Transverse colon (tissue), 4 donors: ENCODE measurements at regions not wholly inside any gene's neighbourhood (a gene's known extent, or its start where the extent isn't known, plus 50 kb on each side); places are given as distances from the start of the nearest gene placed in this dataset.

Experiments used
- DNase-seq: peaks from one replicate; pipeline ENCODE4 v3.0.0-alpha.2; 2019
- H3K27ac ChIP-seq, 4 donors: fragments of 200-600 bp; sonication (generic); 2 replicates each; pipeline ENCODE4 v1.5.1; 2016 to 2018; ENCODE audit warnings: inconsistent platforms in 4 of 4
- H3K27me3 ChIP-seq: fragments of 200-600 bp; sonication (generic); 2 replicates; pipeline ENCODE4 v1.5.1; 2017; ENCODE audit warnings: inconsistent platforms
- H3K36me3 ChIP-seq, 4 donors: fragments of 200-600 bp; sonication (generic); 2 replicates each; pipeline ENCODE4 v1.5.1; 2017 to 2019; ENCODE audit warnings: inconsistent platforms in 4 of 4
- H3K4me1 ChIP-seq, 4 donors: fragments of 200-600 bp; sonication (generic); 2 replicates each; pipeline ENCODE4 v1.5.1; 2017 to 2020; ENCODE audit warnings: inconsistent platforms in 4 of 4
- H3K4me3 ChIP-seq, 4 donors: fragments of 200-600 bp; sonication (generic); 1 replicate in 1 of 4; 2 replicates in 3 of 4; pipeline versions ENCODE4 v1.5.1 to v1.6.1; 2017 to 2019; ENCODE audit warnings: inconsistent platforms in 4 of 4
- H3K9me3 ChIP-seq, 2 donors: fragments of 200-600 bp; sonication (generic); 2 replicates each; pipeline ENCODE4 v1.5.1; 2017 to 2019; ENCODE audit warnings: inconsistent platforms in 2 of 2
- EP300 ChIP-seq: sonication (generic); formaldehyde crosslinking; IDR thresholded peaks from one replicate; pipeline ENCODE4 v1.6.1; 2017; ENCODE audit warnings: antibody characterized with exemption, low read depth
- POLR2A ChIP-seq: fragments of 450-650 bp; IDR thresholded peaks from one replicate; pipeline ENCODE4 v1.6.1; 2016; ENCODE audit warnings: antibody characterized with exemption, mild to moderate bottlenecking, moderate library complexity
- POLR2AphosphoS5 ChIP-seq, 3 donors: sonication (generic); formaldehyde crosslinking; IDR thresholded peaks; one replicate each; pipeline ENCODE4 v1.6.1; 2016; ENCODE audit warnings: antibody characterized with exemption in 3 of 3
- WGBS, 2 donors: methylation state at CpG; one replicate each; pipeline ENCODE4 v1.1.5; 2018; ENCODE audit warnings: low coverage in 1 of 2; 5-methylcytosine and 5-hydroxymethylcytosine counted together
- in situ Hi-C, 4 donors: fragments of 200-750 bp; cut with MboI; loops; one replicate each; pipeline versions ENCODE4 v1.15.0 to v1.15.1; 2017; ENCODE audit warnings: low sequenced_read_pairs in 3 of 4, low pct_ligation_motif_present in 1 of 4, low pct_unique_long_range_greater_than_20kb in 1 of 4
- intact Hi-C: fragments of 100-400 bp; cut with DNase I; formaldehyde crosslinking; loops from one replicate; pipeline ENCODE4 v1.15.1; 2023; ENCODE audit warnings: low total_unique reads
- TF ChIP-seq, protein P1 (sequence below), 5 experiments: fragments of 200-600 bp in 3 of 5; fragments of 450-650 bp in 2 of 5; sonication (generic) in 3 of 5; IDR thresholded peaks; 1 replicate in 2 of 5; 2 replicates in 3 of 5; pipeline ENCODE4 v1.5.1; 2016 to 2017; ENCODE audit warnings: antibody characterized with exemption in 5 of 5, inconsistent platforms in 3 of 5, mild to moderate bottlenecking in 2 of 5, moderate library complexity in 1 of 5

DNA sequence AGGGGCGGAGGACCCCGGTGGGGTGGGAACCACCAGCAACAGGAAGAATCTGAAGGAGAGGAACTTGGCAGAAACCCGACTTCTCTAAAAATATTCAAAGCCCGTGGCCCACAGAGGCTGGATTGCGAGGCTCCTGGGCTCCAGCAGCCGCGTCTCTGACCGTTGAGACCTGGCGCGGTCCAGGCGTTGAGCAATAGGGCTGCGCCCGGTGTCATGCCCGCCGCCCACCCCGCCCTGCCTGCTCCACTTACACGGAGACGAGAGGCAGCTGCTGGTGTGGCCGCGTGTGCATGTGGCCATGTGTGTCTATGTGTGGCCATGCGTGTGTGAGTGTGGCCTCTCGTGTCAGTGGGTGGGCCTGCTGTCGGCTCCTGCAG is 83.6 kb downstream of the IRF8 start:
- in situ Hi-C loops = loop anchor here in 3 of 4 donors (10.0 kb wide), 1 partner anchor 158 kb away; no protein-coding TSS in a partner anchor
- no peaks in the 10 kb centered on the region for H3K9me3 ChIP-seq
- TF ChIP-seq EP300 (no peak), POLR2AphosphoS5 (IDR thresholded peaks at IDR 0.05) (no peak), POLR2A (no peak)
- TF ChIP-seq, protein P1, sequence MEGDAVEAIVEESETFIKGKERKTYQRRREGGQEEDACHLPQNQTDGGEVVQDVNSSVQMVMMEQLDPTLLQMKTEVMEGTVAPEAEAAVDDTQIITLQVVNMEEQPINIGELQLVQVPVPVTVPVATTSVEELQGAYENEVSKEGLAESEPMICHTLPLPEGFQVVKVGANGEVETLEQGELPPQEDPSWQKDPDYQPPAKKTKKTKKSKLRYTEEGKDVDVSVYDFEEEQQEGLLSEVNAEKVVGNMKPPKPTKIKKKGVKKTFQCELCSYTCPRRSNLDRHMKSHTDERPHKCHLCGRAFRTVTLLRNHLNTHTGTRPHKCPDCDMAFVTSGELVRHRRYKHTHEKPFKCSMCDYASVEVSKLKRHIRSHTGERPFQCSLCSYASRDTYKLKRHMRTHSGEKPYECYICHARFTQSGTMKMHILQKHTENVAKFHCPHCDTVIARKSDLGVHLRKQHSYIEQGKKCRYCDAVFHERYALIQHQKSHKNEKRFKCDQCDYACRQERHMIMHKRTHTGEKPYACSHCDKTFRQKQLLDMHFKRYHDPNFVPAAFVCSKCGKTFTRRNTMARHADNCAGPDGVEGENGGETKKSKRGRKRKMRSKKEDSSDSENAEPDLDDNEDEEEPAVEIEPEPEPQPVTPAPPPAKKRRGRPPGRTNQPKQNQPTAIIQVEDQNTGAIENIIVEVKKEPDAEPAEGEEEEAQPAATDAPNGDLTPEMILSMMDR (IDR thresholded peaks at IDR 0.05) = no peak
- H3K4me3 ChIP-seq = no peak overlapping the region
- H3K4me1 ChIP-seq = peaks cover 4 to 72% (median 27%) of the 10 kb centered on the region in 4 donors
- intact Hi-C loops = no loop called here
- no peak overlapping the region for H3K27ac ChIP-seq
- no peaks in the 10 kb centered on the region for H3K27me3 ChIP-seq
- no peaks in the 10 kb centered on the region for H3K36me3 ChIP-seq
- 60 to 84% methylated on average over 1 to 20 of the region's 23 CpGs for WGBS, 2 donors
- peak; percentile 35 for DNase-seq

DNA sequence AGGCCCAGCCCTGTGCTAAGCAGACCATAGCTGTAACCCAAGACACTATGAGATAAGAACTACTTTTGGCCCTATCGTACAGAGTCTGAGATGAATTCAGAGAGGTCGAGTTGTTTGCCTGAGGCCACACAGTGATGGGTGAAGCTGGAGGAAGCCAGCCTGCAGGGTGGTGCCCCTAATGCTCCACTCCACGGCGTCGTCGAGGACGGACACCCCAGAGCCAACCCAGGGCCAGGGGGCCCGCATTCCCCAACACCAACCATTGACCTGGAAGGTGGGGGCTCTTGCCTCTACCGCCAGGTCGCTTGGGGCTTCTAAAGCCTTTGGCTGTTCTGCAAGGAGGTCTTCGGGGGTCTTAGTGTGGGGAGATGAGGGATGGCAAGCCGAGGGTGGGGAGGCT is 84.1 kb downstream of the IRF8 start:
- no peaks in the 10 kb centered on the region for H3K9me3 ChIP-seq
- H3K27ac ChIP-seq = no peak overlapping the region
- H3K4me3 ChIP-seq = no peak overlapping the region
- intact Hi-C loops = no loop called here
- peaks cover 4 to 69% (median 27%) of the 10 kb centered on the region in 4 donors for H3K4me1 ChIP-seq
- no peaks in the 10 kb centered on the region for H3K36me3 ChIP-seq
- in situ Hi-C loops = loop anchor here in 3 of 4 donors (10.0 kb wide), 1 partner anchor 158 kb away; no protein-coding TSS in a partner anchor
- 97% methylated on average over 12 of the region's 12 CpGs; no CpG with 5 or more reads in 1 of the 2 donors for WGBS, 2 donors
- TF ChIP-seq EP300 = no peak
- no peak for TF ChIP-seq POLR2A
- no peak for TF ChIP-seq POLR2AphosphoS5 (IDR thresholded peaks at IDR 0.05)
- TF ChIP-seq, protein P1 (IDR thresholded peaks at IDR 0.05) = no peak
- H3K27me3 ChIP-seq = no peaks in the 10 kb centered on the region
- DNase-seq = no peak

DNA sequence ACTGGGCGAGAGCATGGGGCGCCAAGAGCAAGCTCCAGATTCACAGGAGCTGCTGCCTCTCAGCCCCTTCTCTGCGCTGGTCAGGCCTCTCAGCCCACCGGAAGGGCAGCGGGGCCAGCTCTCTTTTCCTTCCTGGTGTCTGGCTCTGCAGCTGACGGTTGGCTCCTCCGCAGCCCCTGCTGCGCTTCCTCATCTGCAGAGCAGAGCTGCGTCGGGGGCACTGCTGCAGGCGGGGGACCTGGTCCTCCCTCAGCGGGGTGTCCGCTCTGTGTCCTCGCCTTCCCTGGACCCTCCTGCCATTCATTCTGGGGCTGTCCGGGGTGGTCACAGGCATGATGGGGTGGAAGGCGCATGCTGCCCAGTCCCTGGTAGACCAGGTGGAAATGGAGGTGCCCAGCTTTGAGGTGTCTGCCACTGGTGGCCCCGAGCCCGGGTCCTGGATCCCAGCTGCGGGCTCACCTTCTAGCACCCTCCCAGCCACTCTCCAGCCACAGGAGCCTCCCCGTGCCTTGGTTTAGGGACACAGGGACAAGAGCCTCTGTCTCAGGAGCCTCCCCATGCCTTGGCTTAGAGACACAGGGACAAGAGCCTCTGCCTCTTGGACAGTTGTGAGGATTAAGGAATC is 84.8 kb downstream of the IRF8 start:
- in situ Hi-C loops = loop anchor here in 3 of 4 donors (10.0 kb wide), 1 partner anchor 159 kb away; no protein-coding TSS in a partner anchor
- WGBS, 2 donors = 84% methylated on average over 18 of the region's 20 CpGs; no CpG with 5 or more reads in 1 of the 2 donors
- no peaks in the 10 kb centered on the region for H3K9me3 ChIP-seq
- TF ChIP-seq POLR2AphosphoS5 (IDR thresholded peaks at IDR 0.05) = no peak
- TF ChIP-seq, protein P1 (IDR thresholded peaks at IDR 0.05) = no peak
- no peak for TF ChIP-seq EP300
- TF ChIP-seq POLR2A = no peak
- DNase-seq = no peak
- no peak overlapping the region for H3K27ac ChIP-seq
- intact Hi-C loops = no loop called here
- H3K27me3 ChIP-seq = no peaks in the 10 kb centered on the region
- H3K36me3 ChIP-seq = no peaks in the 10 kb centered on the region
- H3K4me3 ChIP-seq = no peak overlapping the region
- H3K4me1 ChIP-seq = peaks cover 4 to 69% (median 27%) of the 10 kb centered on the region in 4 donors

DNA sequence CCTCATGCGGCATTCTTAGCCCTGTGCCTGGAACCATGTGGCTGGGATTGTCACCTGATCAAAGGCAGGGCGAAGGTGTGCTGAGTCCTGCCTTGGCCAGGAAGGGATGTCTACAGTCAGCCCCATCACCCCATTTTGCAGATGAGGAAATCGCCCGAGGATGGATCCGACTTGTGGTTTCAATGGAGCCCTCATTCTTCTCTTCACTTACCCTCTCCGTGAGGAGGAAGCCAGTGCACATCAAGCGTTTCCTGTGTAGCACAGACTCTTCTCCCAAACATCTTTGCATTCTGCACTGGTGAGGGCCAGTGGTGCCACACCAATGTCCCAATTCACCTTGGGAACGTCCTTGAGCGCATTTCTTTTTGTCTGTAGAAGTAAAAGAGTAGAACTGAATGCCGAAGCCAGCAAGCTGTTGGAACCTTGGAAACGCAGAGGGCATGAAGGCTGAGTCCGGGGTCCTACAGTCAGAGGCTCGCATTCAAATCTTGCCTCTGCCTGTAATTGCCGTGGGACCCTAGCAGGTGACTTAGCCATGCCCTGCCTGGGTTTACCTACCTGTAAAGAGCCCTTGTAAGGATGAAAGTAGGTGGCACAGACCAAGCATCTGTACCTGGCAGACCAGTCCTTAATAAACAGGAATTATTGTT is 85.4 kb downstream of the IRF8 start:
- DNase-seq = peak; percentile 6
- Histone ChIP-seq H3K4me3 (no peak overlapping the region), H3K4me1 (peaks cover 4 to 62% (median 27%) of the 10 kb centered on the region in 4 donors), H3K36me3 (no peaks in the 10 kb centered on the region), H3K9me3 (no peaks in the 10 kb centered on the region), H3K27ac (peak overlapping the region in 3 of 4 donors; percentile 39 to 73 (median 69)), H3K27me3 (peaks cover 3% of the 10 kb centered on the region)
- intact Hi-C loops = no loop called here
- 74 to 92% methylated on average over 3 to 13 of the region's 14 CpGs for WGBS, 2 donors
- TF ChIP-seq POLR2A (no peak), EP300 (no peak), POLR2AphosphoS5 (IDR thresholded peaks at IDR 0.05) (no peak)
- TF ChIP-seq, protein P1 (IDR thresholded peaks at IDR 0.05) = no peak
- in situ Hi-C loops = loop anchor here in 3 of 4 donors (10.0 kb wide), 1 partner anchor 160 kb away; no protein-coding TSS in a partner anchor
